GM21423 (cell line): ENCODE measurements at regions not wholly inside any gene's neighbourhood (a gene's known extent, or its start where the extent isn't known, plus 50 kb on each side); places are given as distances from the start of the nearest gene placed in this dataset.

Experiments used
- ATAC-seq: cut with Tn5 transposase; IDR thresholded peaks from one replicate; pipeline ENCODE4 v1.9.1; 2021; ENCODE audit warnings: mild to moderate bottlenecking, moderate library complexity; ENCODE audit not compliant: unreplicated experiment

DNA sequence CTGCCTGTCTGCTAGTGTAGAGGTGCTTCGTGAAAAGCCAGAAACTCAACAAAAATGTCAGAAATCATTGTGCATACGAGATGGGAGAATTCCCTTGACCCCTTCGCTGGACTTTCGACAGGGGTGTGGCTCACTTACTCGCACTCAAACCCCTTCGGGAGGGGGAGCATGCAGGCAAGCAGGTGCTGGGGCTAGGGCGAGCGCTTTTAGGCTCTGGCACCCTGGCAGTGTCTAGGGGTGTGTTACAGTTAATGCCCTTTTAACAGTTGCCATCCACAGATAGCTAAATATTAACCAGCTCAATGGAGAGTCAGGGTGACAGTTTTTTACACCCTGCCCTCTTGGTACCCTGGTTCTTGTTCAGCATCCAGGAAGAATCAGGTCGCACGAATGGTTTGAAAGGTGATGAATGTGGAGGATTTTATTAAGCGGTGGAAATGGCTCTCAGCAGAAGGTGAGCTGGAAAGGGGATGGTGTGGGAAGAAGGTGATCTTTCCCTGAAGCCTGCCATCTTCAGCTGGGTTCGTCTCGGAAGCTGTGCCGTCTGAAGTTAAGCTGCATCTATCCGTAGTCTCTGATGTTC lies 59.6 kb upstream of the SHANK2 start:
- ATAC-seq, result no peak

DNA sequence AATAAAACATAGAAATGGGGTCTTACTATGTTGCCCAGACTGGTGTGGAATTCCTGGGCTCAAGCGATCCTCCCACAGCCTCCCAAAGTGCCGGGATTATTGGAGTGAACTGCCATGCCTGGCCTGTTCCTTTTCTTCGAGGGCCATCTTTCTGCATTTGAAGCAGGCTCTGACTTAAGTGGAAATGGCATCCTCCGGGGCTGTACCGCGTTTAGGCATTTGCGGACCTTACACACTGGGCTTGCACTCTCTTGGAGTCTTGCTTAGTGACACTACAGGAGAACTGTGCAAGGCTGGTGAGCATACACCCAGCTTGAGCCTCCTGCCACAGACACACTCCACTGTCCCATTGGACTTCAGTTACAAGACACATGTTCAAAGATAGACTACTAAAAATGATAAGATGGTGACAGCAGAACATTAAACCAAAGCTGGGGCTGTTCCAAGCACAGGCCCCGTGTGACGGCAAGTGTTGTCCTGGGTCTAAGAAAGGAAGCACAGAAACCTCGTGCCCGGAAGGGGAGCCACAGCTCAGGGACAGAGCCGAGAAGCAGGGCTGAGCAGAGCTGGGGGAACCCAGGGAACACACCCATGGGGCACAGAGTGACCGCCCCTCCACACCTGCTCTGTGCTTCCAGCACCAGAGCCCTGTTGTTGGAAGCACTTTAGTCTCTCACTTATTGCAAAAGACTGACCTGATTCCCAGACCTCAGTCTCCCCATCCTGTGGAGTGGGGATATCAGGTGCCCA lies 59.0 kb upstream of the SHANK2 start:
- no peak for ATAC-seq

DNA sequence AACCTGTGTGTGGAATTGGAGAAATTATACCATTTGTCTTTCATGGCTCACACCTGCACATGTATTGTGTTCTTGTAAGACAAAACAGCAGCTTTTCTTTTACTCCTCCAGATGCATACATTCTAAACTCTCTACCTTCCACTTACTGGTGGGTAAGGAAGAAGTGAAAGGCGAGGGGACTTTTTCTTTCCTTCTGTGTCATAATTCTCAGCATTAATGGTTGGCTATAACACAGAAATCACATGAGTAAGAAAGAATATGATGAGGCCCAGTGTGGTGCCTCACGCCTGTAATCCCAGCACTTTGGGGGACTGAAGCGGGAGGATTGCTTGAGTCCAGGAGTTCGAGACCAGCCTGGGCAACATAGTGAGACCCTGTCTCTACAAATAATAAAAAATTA lies 57.8 kb upstream of the SHANK2 start:
- ATAC-seq, result no peak

DNA sequence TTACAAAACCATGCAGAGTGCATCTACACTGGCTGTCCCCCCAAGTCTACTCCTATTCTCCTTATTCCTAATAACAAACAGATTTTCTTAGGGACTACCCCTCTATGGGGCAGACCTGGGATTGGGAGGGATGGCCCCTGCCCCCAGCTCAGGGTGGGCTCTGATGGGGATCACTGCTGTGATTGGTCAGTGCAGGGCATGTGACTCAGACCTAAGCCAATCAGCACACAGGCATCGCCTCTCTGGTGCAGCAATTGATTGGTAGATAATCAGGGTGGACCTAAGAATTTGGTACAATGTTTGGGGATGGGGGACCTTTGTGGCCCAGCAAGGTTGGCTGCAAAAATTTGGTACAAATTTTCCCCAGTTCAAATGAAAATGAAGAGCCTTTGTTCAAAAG lies 57.2 kb upstream of the SHANK2 start:
- ATAC-seq, result no peak

DNA sequence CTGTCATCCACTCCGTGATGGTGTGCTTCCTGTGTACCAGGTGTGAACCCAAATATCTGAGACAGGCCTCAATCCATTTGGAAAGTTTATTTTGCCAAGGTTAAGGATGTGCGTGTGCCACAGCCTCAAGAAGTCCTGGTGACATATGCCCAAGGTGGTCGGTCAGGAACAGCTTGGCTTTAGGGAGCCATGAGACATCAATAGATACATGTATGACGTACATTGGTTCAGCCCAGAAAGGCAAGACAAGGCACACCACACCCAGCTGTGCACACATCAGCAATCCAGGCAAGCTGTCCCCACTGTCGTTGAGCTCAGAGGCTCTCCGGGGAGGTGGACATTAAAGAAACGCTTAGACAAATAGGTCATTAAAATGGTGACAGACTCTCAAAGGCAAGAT lies 56.8 kb upstream of the SHANK2 start:
- ATAC-seq, result no peak

DNA sequence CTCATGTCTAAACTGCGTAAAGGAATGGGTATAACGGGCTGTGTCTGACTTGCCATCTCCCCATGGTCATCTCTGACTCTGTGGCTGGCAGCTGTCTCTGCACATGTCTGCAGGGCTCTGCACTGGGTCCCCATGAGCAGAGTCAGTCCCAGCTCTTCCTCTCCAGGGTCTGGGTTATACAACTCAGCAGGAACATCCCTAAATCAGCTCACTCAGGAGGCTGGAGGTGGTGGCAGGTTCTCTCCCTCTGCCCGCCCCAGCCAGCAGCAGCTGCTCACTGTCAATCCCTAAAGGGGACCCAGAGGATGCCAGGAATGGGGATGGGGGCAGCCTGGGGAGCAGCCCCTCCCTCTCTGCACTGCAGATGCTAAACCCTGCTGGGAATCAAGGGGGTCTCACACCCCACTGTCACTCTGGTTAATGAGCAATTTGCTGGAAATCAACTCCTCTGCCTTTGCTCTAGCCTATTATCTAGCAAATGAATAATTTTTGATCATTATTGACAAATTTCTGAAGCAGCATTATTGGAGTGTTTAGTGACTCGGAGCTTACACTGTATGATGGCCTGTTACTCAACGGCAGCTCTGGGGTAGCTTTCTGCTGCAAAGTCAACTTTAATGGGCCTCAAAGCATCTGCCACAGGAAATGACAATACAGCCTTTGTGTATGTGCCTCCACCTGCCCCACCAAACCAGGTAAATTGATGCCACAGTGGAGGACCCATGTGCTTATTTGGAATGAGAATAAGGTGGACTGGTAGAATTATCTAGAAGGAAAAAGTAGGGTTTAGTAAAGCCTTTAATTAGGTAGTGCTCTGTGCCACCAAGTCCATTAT lies 55.7 kb upstream of the SHANK2 start:
- no peak for ATAC-seq

DNA sequence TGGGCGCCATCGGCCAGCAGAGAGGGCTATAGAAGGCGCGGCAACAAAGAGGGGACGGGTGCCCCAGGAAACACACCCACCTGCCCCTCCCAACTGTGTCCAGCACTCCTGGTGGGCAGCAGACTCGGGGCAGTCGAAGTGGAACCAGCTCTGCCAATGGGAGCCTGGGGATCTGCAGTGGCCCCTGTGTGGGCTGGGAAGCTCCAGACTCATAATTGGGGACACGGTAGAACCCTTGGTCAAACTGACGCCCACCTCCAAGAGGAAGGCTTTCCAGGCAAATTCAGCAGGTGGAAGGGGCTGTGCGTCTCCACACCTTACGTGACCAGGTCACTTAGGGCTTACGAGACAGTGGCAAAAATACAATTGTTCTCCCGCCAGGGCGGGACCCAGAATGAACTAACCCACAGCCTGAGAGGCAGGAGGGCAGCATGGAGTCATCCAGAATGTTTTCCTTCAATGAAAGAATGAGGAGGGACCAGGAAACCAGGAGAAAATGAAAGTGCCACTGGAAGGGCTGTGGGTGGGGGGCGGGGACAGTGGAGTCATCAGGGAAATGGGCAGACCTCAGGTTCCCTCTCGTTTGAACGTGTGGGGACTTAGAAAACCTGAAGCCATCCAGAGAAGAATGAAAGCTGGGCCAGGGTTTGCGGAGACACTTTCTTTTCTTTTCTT lies 53.2 kb upstream of the SHANK2 start:
- ATAC-seq, result no peak

DNA sequence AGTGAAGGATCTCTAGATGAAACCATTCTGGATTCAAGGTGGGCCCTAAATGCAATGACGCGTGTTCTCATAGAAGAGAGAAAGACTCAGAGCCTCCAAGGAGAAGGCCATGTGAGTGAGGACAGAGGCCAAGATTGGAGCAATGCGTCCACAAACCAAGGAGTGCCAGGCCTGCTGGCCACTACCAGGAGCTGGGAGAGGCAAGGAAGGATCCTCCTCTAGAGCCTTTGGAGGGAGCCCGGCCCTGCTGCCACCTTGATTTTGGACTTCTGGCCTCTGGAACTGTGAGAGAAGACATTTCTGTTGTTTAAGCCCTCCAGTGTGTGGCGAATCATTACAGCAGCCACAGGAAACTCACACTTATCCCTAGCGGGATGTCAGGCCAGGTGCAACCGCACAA lies 52.7 kb upstream of the SHANK2 start:
- no peak for ATAC-seq

DNA sequence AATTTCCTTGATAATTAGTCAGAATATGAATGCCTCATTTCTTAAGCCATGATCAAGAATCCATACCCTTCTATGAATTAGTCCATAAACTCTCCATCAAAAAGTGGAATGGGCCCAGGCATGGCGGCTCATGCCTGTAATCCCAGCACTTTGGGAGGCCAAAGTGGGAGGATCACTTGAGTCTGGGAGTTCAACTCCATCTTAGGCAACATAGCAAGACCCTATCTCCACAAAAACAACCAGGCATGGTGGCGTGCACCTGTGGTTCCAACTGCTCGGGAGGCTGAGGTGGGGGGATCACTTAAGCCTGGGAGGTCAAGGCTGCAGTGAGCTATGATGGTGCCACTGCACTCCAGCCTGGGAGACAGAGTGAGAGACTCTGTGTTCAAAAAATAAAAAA lies 52.1 kb upstream of the SHANK2 start:
- ATAC-seq, result no peak

DNA sequence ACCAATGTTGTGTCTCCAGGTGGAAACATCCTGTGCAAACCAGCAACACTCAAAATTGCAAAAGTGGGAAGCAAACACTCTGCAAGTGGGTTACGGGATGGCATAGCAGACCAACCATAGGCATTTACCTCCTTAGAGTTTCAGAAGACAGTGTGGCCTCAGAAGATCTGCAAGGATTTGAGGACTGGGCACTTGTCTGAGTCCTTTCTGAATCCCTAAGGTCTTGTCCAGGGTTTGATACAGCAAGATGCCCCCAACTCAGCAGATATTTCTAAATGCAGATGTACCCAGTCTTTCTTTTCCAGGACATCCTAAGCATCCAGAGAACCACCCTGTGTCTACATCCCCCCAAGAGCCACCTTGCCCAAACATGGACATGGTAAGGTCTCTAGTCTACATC lies 51.7 kb upstream of the SHANK2 start:
- no peak for ATAC-seq

DNA sequence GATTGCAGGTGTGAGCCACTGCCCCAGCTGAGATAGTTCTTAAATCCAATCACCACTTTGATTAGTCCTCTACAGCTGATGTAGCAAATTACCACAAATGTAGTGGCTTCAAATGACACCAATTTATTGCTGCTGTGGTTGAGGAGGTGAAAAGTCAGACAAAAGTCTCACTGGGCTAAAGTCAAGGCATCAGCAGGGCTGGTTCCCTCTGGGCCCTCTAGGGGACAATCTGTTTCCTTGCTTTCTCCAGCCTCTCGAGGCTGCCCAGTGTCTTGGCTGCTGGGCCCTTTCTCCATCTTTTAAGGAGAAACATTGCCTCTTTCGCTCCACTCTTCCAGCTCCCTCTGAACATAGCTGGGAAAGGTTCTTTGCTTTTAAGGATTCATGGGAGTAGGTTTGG lies 50.5 kb upstream of the SHANK2 start:
- ATAC-seq, result no peak

DNA sequence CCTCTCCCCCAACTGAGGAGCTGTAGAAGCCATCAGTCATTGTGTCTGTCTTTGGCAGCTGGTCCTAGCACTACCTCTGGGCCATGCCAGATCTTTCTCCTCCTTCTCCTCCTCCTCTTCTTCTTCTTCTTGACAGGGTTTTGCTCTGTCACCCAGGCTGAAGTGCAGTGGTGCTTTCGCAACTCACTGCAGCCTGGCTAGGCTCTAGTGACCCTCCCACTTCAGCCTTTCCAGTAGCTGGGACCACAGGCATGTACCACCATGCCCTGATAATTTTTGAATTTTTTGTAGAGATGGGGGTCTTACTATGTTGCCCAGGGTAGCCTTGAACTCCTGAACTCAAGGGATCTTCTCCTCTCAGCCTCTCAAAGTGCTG lies 50.1 kb upstream of the SHANK2 start:
- no peak for ATAC-seq
